IMR-90 (cell line): ENCODE measurements at regions not wholly inside any gene's neighbourhood (a gene's known extent, or its start where the extent isn't known, plus 50 kb on each side); places are given as distances from the start of the nearest gene placed in this dataset.

Experiments used
- ATAC-seq: fragments of 200-7000 bp; cut with Tn5 transposase; 2 replicates; pipeline ENCODE4 v1.9.1; 2020; ENCODE audit warnings: low read depth, mild to moderate bottlenecking, moderate library complexity
- BruUV-seq: library from RNA; stranded (reverse); fragments of 400-500 nt; replicated peaks from 2 replicates; lab custom pipeline; 2021; lab: Mats Ljungman, UMichigan
- CTCF ChIA-PET: fragments of 300-600 bp; formaldehyde crosslinking; extraction: SDS; loops from one replicate; lab custom pipeline; 2021; ENCODE audit warnings: antibody characterized with exemption; lab: Yijun Ruan, JAX
- POLR2A ChIA-PET: fragments of 300-600 bp; sonication (Branson Sonifier 250); formaldehyde crosslinking; loops from one replicate; lab custom pipeline; 2022; ENCODE audit warnings: antibody characterized with exemption; ENCODE audit not compliant: unreplicated experiment; lab: Charles Lee
- DNase-seq: peaks from one replicate; pipeline ENCODE4 v3.0.0; 2013
- H2AFZ ChIP-seq: replicated peaks from 2 replicates; pipeline ENCODE3; 2013; ENCODE audit warnings: low read length, mild to moderate bottlenecking; ENCODE audit not compliant: poor library complexity
- H2AK5ac ChIP-seq: 2 replicates; pipeline ENCODE4 v1.6.1; 2013; ENCODE audit warnings: low read depth, low read length, inconsistent platforms
- H2AK9ac ChIP-seq: replicated peaks from 2 replicates; pipeline ENCODE3; 2013; ENCODE audit warnings: mild to moderate bottlenecking, low read depth, low read length, moderate library complexity; ENCODE audit not compliant: poor library complexity
- H2BK120ac ChIP-seq: 2 replicates; pipeline ENCODE4 v1.6.1; 2013; ENCODE audit warnings: low read depth, low read length, inconsistent platforms
- H2BK15ac ChIP-seq: 3 replicates; pipeline ENCODE4 v1.6.1; 2013; ENCODE audit warnings: low read depth, low read length, inconsistent platforms
- H2BK20ac ChIP-seq: 2 replicates; pipeline ENCODE4 v1.6.1; 2013; ENCODE audit warnings: low read depth, mild to moderate bottlenecking, inconsistent platforms, low read length, moderate library complexity
- H2BK5ac ChIP-seq: 2 replicates; pipeline ENCODE4 v1.6.1; 2013; ENCODE audit warnings: mild to moderate bottlenecking, low read depth, low read length, inconsistent platforms; ENCODE audit not compliant: poor library complexity, severe bottlenecking
- H3K14ac ChIP-seq: replicated peaks from 2 replicates; pipeline ENCODE4 v1.6.1; 2013; ENCODE audit warnings: low read depth, low read length, inconsistent platforms
- H3K18ac ChIP-seq: 2 replicates; pipeline ENCODE4 v1.6.1; 2013; ENCODE audit warnings: low read depth, low read length, control low read depth
- H3K23ac ChIP-seq: 2 replicates; pipeline ENCODE4 v1.6.1; 2013; ENCODE audit warnings: low read depth, low read length, inconsistent platforms
- H3K27ac ChIP-seq: 2 replicates; pipeline ENCODE4 v1.5.1; 2013; ENCODE audit warnings: mild to moderate bottlenecking, control low read depth, low read length; ENCODE audit not compliant: insufficient read depth
- H3K27me3 ChIP-seq: 2 replicates; pipeline ENCODE4 v1.6.1; 2013; ENCODE audit warnings: low read length; ENCODE audit not compliant: control insufficient read depth, insufficient read depth
- H3K36me3 ChIP-seq: 2 replicates; pipeline ENCODE4 v1.6.1; 2013; ENCODE audit warnings: low read length, mixed read lengths; ENCODE audit not compliant: control insufficient read depth, insufficient read depth
- H3K4ac ChIP-seq: 2 replicates; pipeline ENCODE4 v1.6.1; 2013; ENCODE audit warnings: low read depth, low read length, inconsistent platforms
- H3K4me1 ChIP-seq: 2 replicates; pipeline ENCODE4 v1.6.1; 2013; ENCODE audit warnings: low read length, mixed read lengths; ENCODE audit not compliant: control insufficient read depth, insufficient read depth
- H3K4me2 ChIP-seq: 2 replicates; pipeline ENCODE4 v1.6.1; 2013; ENCODE audit warnings: low read depth, mild to moderate bottlenecking, control low read depth, low read length, moderate library complexity
- H3K4me3 ChIP-seq: 2 replicates; pipeline ENCODE4 v1.5.1; 2013; ENCODE audit warnings: low read depth, mild to moderate bottlenecking, control low read depth, low read length, moderate library complexity; ENCODE audit not compliant: insufficient read depth
- H3K56ac ChIP-seq: 2 replicates; pipeline ENCODE4 v1.6.1; 2013; ENCODE audit warnings: low read length, inconsistent platforms; ENCODE audit not compliant: insufficient read depth; ENCODE audit errors: extremely low read depth
- H3K79me1 ChIP-seq, 2 experiments: 2 replicates each; pipeline ENCODE4 v1.6.1; 2013; ENCODE audit warnings: low read length in 2 of 2, inconsistent platforms in 1 of 2, low read depth in 1 of 2
- H3K9ac ChIP-seq: 2 replicates; pipeline ENCODE4 v1.6.1; 2013; ENCODE audit warnings: low read depth, low read length, control low read depth
- H3K9me1 ChIP-seq: 2 replicates; pipeline ENCODE4 v1.6.1; 2013; ENCODE audit warnings: low read length, inconsistent platforms; ENCODE audit not compliant: insufficient read depth
- H3K9me3 ChIP-seq: 2 replicates; pipeline ENCODE4 v1.6.1; 2013; ENCODE audit warnings: low read length; ENCODE audit not compliant: control insufficient read depth, insufficient read depth
- H4K20me1 ChIP-seq: 2 replicates; pipeline ENCODE4 v1.6.1; 2013; ENCODE audit warnings: low read length, inconsistent platforms; ENCODE audit not compliant: insufficient read depth
- H4K5ac ChIP-seq: 2 replicates; pipeline ENCODE4 v1.6.1; 2013; ENCODE audit warnings: mild to moderate bottlenecking, low read depth, low read length, control low read depth
- H4K8ac ChIP-seq, 2 experiments: 2 replicates each; pipeline ENCODE4 v1.6.1; 2013; ENCODE audit warnings: low read depth in 2 of 2, low read length in 2 of 2, control low read depth in 1 of 2, inconsistent platforms in 1 of 2
- H4K91ac ChIP-seq: 2 replicates; pipeline ENCODE4 v1.6.1; 2013; ENCODE audit warnings: low read depth, low read length, inconsistent platforms; ENCODE audit not compliant: insufficient read depth
- CHD1 ChIP-seq: IDR thresholded peaks from 2 replicates; pipeline ENCODE4 v1.6.1; 2012; ENCODE audit warnings: low read depth, low read length, improper control_type of control experiment
- MAZ ChIP-seq: IDR thresholded peaks from 2 replicates; pipeline ENCODE4 v1.6.1; 2012; ENCODE audit warnings: low read depth, mild to moderate bottlenecking, low read length, improper control_type of control experiment, moderate library complexity, borderline replicate concordance
- NFE2L2 ChIP-seq: fragments of 150-350 bp; IDR thresholded peaks from 2 replicates; pipeline ENCODE4 v1.6.1; 2016; ENCODE audit warnings: low read depth, mild to moderate bottlenecking, low read length
- POLR2A ChIP-seq: IDR thresholded peaks from 2 replicates; pipeline ENCODE4 v1.6.1; 2012; ENCODE audit warnings: mild to moderate bottlenecking, low read depth, low read length
- RCOR1 ChIP-seq: IDR thresholded peaks from 2 replicates; pipeline ENCODE4 v1.6.1; 2012; ENCODE audit warnings: mild to moderate bottlenecking, low read length, improper control_type of control experiment; ENCODE audit not compliant: insufficient replicate concordance
- SMC3 ChIP-seq: fragments of 150-350 bp; IDR thresholded peaks from 2 replicates; pipeline ENCODE4 v1.6.1; 2016; ENCODE audit warnings: low read depth, mild to moderate bottlenecking, antibody characterized with exemption, low read length, moderate library complexity
- WGBS, 2 experiments: methylation state at CpG; one replicate each; pipeline versions ENCODE4 v1.1.5 to v1.1.7; 2013; ENCODE audit warnings: missing lambda C conversion rate in 2 of 2; ENCODE audit not compliant: insufficient read length in 1 of 2; ENCODE audit errors: extremely low coverage in 2 of 2; 5-methylcytosine and 5-hydroxymethylcytosine counted together
- dilution Hi-C: fragments of 300-500 bp; cut with HindIII; formaldehyde crosslinking; loops from one replicate; pipeline ENCODE4 v1.14.3; 2018; ENCODE audit warnings: low sequenced_read_pairs; ENCODE audit not compliant: unreplicated experiment
- in situ Hi-C: fragments of 300-500 bp; cut with MboI; formaldehyde crosslinking; loops from 3 replicates; pipeline ENCODE4 v1.14.3; 2019; ENCODE audit warnings: low sequenced_read_pairs, inconsistent platforms, mixed read lengths
- intact Hi-C: fragments of 100-400 bp; cut with micrococcal nuclease; formaldehyde crosslinking; loops from 2 replicates; pipeline ENCODE4 v1.10.0; 2022

- in situ Hi-C loops (no loop called here), dilution Hi-C loops (no loop called here), intact Hi-C loops (no loop called here)
- ChIA-PET CTCF (no interaction called here), POLR2A (interaction anchor here (0.6 kb wide), 1 partner anchor 254 kb away, joined by 9 read pairs; no protein-coding TSS in a partner anchor)
- Histone ChIP-seq H2BK15ac (no peak overlapping the region), H2AFZ (no peak overlapping the region), H3K23ac (no peak overlapping the region), H3K9me1 (no peaks in the 10 kb centered on the region), H3K56ac (no peak overlapping the region), H3K27ac (no peak overlapping the region), H2AK9ac (no peak overlapping the region), H2BK5ac (no peak overlapping the region), H3K36me3 (peaks cover 13% of the 10 kb centered on the region), H3K27me3 (no peaks in the 10 kb centered on the region), H2BK20ac (no peak overlapping the region), H3K9ac (no peak overlapping the region), H2BK120ac (no peak overlapping the region), H4K20me1 (no peaks in the 10 kb centered on the region), H3K4me2 (no peak overlapping the region), H4K8ac (no peak overlapping the region), H4K5ac (no peak overlapping the region), H3K18ac (no peak overlapping the region), H3K4ac (no peak overlapping the region), H3K9me3 (no peaks in the 10 kb centered on the region), H2AK5ac (no peak overlapping the region), H3K4me1 (no peaks in the 10 kb centered on the region), H3K79me1 (no peaks in the 10 kb centered on the region), H3K14ac (no peak overlapping the region), H4K91ac (no peak overlapping the region), H3K4me3 (no peak overlapping the region)
- BruUV-seq, result no TSS peak
- TF ChIP-seq CHD1 (no peak), SMC3 (no peak), NFE2L2 (no peak), MAZ (no peak), RCOR1 (no peak), POLR2A (no peak)
- ATAC-seq (no peak), DNase-seq (no peak)
- WGBS, 2 experiments, result no CpG with 5 or more reads among the region's 6 CpGs
These were observed 243.5 kb upstream of the TPM1 start for GRCh38 chr15:62799037-62799436.
